NOMO-1 treated with dmso at 0.1 percent for 144 hours (cell line): ENCODE measurements at regions not wholly inside any gene's neighbourhood (a gene's known extent, or its start where the extent isn't known, plus 50 kb on each side); places are given as distances from the start of the nearest gene placed in this dataset.
A peak's percentile ranks its signal among the peaks of the same experiment; 100 is the strongest.
"Not testable (repeated sequence)": the region's sequence is repeated elsewhere in the genome, so short reads cannot be mapped to it uniquely, and the experiment has no call there.

Source experiments
- DNase-seq: peaks from one replicate; lab custom pipeline; 2025; ENCODE audit not compliant: unreplicated experiment; lab: John Stamatoyannopoulos, UW

DNA sequence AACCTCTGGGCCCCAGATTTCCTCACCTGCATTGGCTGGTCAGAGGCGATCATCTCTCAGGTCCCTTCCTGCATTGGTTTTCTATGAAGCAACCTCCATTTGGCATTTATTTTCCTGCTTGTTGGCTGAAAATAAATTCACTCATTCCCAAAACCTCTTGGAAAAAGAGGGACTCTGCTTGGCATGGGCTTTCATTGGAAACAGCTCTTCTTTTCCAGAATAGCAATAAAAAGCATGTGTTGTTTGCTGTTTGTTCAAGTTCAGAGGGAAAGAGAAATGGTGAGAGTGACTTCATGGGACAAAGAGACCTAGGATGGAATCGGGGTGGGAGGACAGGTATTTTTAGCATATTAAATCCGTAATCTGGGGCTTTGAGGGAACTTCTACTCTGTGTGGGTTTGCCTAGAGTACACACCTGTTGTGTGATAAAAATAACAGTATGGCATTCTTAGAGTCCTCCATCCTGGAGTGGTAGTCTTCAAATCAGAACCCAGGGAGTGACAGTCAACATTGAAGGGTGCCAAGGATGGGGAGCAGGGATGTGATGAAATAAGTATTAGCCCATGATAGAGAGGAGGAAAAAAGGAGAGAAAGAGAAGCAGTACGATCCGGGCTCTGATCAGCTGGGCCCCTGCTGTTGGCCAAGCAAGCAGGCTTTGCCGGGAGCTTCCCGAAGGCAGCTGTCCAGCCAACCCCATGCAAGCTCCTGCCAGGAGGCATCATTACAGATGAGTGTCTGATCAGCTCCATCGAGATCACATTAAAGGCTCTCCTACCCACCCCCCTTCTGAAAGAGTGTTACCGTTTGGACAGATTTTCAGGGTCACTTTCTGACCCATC is 131.9 kb upstream of the NFIA start:
- DNase-seq, result no peak

DNA sequence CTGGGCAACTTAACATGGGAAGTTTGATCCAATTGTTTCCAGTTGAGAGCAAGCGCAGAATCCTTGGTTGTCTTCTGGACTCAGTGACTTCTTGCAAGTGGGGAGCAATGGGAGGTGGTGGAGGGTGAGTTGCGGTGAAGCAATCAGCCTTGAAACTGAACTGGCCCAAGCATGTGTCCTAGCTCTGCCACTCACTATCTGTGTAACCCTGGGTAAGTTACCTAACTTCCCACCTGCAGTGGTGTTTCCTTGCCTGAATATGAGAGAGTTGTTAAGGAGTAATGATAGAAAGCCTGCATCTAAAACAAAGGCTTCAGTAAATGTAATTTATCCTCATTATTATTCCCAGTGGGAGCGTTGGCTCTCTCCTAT is 132.5 kb upstream of the NFIA start:
- no peak for DNase-seq

DNA sequence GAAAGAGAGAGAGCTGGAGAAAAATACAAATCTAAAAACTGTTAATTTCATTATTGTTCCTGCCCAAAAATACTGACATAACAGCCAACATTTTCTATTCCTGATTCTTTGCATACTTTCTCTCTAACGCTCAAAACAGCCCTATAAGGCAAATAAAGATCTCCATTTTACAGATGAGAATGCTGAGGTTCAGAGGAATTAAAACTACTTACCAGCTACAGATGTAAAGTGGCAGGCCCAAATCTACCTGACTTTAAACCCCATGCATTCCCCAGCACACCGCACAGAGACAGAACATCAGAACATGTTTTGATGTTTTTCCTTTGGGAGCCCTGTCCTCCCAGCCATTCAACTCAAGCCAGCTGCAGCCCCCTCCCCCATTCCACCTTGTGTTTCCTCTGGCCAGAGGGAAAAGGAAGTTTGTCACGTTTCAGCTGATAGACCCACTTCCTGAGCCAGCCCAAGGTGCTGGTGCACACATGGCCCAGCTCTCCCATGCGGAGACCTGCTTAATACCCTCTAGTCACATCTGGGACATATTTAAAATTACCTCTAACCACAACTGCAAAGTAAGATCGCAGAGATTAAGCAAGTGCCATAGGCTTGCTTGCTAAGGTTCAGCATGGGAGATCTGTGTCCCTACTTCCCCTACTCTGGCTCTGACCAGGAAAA is 133.1 kb upstream of the NFIA start:
- DNase-seq, result no peak

DNA sequence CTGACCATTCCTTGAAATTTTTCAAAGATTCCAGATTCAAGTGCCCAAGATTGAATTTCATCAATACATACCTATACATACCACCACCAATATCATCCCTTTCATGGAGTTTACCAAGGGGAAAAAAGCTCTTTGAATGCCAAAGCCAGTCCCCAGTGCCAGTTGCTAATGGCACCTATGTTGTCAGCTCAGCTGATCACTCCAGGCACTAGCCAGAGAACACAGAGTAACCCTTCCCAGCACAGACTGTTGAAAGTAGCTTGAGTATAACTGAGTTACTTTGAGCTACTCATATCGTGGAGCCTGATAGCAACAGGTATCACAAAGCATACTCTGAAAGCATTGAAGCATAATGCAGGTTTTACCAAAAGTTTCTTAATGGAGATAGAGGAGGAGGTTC is 133.9 kb upstream of the NFIA start:
- DNase-seq, result no peak

DNA sequence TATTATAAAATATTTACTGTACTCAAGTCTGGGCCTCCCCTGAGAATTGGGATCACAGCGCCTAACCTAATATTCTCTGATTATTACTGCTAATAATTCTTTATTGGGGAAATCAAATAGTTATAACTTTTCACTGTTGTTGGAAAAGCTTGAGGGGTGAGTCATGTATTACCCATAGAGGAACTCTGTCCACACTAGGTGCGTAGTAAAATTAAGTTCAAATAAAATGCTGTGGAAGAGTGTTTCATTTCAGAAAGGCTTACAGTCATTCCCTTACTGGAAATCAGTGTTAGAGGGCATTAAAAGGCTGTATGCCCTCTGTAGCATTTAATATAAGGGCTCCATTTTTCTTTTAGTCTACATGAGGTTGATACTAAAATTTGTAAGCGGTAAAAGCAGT is 135.0 kb upstream of the NFIA start:
- no peak for DNase-seq

DNA sequence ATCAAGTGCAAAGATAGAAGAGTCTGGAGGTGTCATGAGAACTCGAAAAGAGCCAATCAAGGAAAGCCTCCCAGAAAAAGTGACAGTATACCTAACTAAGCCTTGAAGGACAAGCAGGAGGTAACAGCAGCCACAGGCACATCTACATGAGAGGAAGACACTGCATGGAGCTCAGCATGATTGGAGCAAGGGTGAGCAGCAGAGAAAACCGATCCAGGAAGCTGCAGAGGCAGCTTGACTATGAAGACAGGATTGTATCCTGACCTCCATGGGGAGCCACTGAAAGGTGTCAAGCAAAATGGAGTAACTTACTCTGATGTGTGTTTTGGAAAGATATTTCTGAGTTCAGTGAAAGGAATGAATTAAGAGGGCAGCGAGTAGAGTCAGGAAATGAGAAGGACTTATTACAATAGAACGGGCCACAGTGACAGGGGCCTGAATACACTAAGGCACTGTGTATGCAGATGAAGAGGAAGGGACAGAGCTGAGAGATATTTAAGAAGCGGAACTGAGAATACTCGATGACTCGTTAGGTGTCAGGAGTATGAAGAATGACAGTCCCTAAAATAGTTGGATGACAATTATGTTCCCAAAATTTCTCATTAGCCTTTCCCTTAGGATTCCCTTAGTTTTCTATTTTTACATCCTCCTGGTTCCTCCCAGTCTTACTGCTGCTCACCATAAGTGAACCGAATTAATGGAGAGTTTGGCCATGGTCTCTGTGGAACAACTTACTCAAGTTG is 139.3 kb upstream of the NFIA start:
- peak; percentile 48 for DNase-seq

DNA sequence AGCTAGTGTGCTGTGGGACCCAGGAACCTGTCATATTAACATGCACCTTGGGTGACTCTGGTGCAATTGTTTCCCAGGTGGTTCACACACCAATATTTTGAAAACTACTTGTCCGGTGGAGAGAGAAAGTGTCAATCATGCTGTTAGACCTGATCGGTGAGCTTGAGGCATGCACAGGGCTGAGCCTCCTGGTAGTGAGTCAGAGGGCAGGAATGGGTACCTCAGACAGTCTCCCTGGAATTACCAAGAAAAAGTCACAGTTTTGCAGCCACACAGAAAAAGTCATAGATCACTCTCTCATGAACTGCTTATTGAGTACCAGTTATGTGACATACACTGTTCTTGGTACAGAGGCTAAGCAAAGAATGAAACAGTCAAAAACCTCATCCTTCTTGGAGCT is 140.1 kb upstream of the NFIA start:
- DNase-seq, result no peak

DNA sequence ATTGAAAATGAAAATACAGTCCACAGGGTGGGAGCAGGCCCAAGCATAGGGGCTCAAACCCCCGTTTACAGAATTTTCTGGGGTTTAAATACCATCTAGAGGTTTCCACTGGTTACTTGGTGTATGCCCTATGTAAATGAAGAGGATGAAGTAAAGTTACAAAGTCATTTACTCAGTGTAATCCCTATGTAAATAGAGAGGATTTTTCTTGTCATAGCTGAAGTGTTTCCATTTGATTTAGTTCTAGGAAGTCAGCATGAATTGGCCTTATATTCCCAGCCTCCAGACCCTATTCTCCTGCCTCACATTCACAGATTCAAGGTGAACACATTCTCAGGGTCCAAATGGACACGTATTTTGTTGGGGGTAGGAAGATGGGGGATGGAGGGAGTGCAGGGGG is 141.7 kb upstream of the NFIA start:
- DNase-seq, result not testable (repeated sequence)

DNA sequence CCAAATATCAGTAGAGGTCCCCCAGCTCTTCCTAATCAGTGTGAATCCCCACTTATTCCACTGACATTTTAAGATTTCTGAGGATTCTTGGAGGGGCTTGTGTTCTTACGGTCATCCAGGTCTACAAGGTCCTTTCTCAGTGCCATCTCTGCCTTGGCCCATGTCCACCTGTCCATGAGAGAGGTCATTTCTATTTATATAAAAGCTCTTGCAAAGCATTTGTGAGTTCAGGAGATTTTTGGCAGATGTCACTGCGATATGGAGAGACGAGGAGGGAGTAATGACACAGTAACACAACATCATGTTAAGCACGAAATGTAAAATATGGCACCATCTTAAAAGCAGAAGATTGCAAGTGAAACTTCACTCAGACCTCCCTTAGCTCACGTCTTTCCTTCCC is 144.6 kb upstream of the NFIA start:
- no peak for DNase-seq

DNA sequence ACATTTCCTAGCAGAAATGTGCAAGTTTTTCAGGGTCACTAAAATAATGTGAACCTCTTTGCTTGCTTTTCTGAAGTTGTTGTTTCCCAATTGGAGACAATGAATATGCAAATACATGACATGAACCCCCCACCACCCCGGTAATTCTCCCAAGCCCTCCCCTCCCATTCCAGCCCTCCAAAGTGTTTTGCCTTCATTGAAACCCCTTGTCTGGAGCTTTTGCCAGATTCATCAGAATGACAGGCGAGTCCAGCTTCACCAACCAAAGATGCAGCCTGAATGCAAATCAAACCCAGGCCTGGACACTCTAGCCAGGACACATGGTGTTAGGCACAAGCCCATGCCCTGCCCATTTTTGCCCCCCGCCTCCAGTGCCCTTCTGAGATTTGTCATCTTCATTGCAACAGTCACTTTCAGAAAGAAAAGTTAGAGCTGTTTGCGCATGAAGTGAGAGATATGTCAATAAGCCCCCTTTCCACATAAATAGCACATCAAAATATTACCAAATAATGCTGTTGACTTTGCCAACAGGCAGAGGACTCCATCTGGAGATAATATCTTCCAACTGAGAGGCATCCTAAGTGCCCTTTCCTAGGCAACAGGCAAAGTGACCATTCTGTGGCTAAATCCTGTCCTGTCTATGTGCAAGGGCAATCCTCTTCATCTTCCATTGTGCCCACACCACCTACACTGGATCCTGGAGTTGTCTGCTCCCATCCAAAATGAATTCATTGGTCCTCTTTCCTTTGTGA is 145.6 kb upstream of the NFIA start:
- no peak for DNase-seq

DNA sequence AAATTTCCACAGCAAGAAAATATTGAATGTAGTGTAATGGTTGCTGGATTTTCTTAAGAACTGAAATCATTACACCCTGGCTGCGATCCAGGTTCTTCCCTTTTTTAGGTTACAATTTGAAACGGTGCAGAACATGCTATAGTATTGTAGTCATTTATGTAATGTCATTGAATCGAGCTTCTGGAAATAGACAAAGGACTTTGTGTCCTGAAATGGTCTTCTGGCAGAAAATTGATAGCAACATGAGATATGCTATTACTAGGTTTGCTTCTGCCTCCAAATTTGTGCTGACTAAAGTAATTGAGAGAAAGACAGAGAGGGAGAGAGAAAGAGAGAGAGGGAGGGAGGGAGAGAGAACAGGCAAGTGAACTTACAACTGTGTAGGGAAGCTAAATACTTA is 146.2 kb upstream of the NFIA start:
- DNase-seq, result no peak

DNA sequence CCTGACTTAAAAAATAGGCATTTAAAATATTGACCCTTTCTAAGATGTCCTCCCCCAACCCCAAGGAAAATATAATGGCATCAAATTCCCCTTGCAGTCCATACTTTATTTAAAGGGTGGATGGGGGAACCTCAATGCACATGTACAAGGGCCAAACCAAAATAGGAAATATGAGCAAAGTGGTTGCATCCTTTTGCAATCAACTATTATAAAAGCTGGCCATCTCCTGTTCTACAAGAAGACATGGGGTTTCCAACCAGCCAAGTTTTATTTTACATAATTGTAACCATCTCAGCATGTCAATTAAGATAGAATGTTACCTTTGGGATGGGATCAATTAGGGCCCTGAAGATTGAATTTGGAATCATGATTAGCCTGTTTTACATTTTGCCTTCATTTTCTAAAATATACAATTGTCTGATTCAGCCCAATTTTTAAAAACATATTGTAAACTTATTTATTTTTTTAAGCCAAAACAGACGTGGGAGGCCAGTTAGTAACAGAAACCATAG is 146.7 kb upstream of the NFIA start:
- DNase-seq, result no peak

DNA sequence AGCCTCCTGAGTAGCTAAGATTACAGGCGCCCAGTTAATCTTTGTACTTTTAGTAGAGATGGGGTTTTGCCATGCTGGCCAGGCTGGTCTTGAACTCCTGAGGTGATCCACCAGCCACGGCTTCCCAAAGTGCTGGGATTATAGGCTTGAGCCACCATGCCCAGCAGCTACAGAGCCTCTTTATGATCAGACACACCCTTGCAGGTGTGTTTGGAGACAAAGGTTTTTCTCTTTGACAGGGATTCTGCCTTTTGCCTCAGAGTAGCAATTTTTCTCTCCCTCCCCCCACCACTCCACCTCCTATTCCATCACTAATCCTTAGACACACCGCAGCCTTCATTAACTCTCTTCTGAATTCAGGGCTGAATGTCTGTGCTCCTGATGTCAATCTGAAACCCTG is 152.2 kb upstream of the NFIA start:
- no peak for DNase-seq

DNA sequence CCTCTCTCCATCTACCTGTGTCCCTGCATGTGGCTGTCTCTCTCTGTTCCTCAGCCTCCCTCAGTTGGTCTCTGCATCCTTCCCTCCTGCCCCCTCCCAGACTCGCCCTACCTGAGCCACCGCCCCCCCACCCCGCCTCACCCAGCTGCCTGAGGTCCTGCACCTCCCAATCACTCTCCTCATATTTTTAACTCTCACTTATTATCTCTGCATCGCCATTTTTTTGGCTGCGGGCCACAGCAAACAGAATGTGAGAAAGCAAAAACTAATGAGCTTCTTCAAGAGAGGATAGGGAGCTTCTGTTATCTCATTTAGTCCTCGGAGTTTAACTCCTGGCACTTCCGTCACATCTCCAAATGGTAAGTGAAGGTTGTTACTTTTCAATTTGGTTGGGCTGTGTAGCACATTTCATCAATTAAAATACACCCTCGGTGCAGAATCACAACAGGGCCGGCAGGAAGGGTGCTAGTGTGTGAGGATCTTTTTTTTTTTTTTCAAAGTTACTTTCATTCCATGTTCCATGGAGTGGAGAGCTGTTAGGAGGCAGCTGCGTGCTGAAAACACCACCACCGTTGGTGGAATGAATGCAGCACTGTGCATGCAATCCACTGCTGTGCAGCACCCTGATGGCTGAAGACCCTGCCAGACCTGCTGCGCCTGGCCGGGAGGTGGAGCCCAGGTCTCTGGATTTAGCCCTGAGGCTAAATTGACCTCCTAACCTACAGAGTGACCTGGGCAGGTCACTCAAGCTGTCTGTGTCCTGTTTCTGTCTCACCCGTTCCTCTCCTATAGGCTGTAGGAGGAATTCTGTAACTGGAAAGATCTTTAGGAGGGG is 157.2 kb upstream of the NFIA start:
- no peak for DNase-seq

DNA sequence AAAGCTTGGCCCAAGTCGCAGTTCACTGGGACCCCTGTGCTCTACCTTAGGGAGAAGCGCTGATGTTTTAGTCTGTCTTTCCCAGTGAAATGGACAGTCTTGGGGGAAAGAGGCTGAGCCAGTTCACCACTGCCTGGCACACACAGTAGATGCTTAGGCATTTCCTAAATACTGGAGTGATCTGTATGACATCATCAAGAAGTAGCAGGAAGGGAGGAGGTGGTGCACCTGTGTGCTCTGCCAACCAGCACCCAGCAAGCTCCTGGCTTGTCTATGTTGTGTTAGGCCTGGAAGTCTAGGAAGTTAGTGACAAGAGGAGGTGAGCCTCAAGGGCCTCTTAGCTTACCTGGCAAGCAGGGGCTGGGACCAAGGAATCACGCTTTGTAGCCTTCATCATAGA is 158.2 kb upstream of the NFIA start:
- no peak for DNase-seq

DNA sequence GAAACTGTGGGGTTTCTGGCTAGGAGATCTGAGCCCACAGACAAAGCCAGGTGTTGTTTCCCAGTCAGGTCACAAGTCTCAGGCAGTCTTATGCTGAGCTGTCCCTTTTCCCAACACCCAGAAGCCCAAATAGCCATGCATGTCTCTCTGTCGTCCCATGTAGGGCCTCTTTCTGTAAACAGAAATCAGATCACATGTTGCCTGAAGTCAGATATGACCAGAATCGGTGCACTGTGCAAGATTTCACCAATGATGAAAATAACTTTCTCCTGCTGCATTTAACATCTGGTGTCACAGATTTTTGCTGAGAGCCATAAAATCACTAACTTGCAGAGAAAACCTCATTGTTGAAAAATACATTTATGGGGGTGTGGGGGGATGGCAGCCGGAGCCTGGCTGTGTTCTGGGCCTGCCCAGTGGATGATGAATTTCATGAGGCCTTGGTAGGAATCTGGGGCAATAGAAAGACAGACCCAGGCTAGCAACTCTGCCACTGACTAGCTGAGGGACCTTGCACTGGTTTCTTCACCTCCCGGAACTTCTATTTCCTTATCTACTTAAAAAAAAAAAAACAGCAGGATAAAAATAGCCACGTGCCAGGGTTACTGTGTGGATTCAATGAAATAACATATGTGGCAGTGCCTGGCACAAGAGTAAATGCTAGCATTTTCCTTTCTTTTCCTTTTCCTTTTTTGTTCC is 158.8 kb upstream of the NFIA start:
- DNase-seq, result peak; percentile 4

DNA sequence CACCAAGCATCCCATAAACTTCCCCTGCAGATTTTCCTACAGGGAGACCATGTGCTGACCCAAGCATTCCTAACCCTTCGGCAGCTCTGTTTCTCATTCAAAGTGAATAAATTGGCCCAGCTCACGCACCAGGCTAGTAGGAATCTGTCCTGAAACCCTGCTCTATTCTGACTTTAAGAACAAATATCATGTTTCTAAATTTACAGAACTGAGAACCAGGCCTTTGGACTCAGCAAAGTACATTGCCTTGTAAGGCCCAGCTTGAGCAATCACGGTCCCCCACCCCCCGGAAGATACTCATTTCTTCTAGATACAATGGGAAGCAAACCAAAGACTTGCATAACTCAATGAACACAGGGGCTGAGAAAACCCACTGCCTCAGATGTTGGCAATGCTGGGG is 160.1 kb upstream of the NFIA start:
- peak; percentile 59 for DNase-seq

DNA sequence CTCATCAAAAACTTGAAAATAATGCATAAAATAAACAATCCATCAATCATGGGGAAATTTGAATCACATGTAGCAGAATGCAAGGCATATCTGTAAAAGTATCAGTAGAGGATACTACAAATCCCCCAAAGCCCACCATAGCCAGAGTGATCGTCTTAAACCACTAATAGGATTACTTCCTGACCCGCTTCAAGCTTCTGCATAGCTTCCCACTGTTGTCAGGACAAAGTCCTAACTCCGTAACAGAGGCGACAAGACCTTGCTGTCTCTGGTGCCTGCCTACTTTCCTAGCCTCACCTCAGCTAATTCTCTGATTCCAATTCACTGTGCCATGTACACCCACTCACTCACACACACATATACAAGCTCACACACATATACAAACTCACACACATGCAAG is 161.2 kb upstream of the NFIA start:
- no peak for DNase-seq

DNA sequence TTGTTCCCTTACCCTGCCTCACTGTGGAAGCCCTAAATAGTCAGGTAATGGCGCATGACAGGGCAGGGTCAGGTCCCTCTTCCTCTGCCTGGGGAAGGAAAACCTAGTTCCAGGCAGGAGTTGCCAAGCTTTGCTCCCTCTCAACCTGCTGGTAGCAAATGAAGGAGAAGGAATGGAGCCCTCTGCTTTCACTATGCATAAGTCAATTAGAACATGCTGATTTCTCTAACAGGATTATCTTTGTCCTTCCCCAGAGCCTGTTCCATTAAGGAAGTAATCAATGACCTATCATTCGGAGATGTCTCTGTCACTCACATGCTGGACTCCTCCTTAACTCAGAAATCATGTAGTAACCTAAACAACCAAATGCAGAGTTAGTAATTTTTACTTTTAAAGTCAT is 161.8 kb upstream of the NFIA start:
- no peak for DNase-seq

DNA sequence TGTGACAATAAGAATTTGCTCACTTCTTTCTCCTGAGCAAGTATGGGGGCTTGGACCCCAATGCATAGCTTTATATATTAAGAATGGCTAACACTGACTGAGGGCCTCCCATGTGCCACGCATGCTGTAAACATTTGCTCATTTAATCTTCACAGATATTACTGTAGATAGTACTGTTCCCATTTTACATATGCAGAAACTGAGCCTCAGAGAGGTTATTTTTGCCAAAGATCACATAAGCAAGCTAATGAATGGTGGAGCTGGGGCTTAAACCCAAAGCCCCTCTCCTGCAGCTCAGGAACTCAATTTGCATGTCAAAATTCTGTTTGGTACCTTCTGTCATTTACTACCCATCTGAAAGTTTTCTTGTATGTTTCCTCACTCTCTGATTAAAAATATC is 163.5 kb upstream of the NFIA start:
- DNase-seq, result no peak
